ENCODE measurements at regions not wholly inside any gene's neighbourhood (a gene's known extent, or its start where the extent isn't known, plus 50 kb on each side); places are given as distances from the start of the nearest gene placed in this dataset.

GRCh38 chr2:103165836-103166235 lies 404.0 kb downstream of the TMEM182 start:
- TF ChIP-seq POLR2A (IDR thresholded peaks at IDR 0.05) = no peak
- TF ChIP-seq, protein P1, sequence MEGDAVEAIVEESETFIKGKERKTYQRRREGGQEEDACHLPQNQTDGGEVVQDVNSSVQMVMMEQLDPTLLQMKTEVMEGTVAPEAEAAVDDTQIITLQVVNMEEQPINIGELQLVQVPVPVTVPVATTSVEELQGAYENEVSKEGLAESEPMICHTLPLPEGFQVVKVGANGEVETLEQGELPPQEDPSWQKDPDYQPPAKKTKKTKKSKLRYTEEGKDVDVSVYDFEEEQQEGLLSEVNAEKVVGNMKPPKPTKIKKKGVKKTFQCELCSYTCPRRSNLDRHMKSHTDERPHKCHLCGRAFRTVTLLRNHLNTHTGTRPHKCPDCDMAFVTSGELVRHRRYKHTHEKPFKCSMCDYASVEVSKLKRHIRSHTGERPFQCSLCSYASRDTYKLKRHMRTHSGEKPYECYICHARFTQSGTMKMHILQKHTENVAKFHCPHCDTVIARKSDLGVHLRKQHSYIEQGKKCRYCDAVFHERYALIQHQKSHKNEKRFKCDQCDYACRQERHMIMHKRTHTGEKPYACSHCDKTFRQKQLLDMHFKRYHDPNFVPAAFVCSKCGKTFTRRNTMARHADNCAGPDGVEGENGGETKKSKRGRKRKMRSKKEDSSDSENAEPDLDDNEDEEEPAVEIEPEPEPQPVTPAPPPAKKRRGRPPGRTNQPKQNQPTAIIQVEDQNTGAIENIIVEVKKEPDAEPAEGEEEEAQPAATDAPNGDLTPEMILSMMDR (IDR thresholded peaks at IDR 0.05) = no peak

Data from testis (tissue), 2 donors.